HCT116 (cell line): ENCODE measurements at regions not wholly inside any gene's neighbourhood (a gene's known extent, or its start where the extent isn't known, plus 50 kb on each side); places are given as distances from the start of the nearest gene placed in this dataset.

Experiments
- ATF3 ChIP-seq: IDR thresholded peaks from 2 replicates; pipeline ENCODE4 v1.6.1; 2012
- CEBPB ChIP-seq: IDR thresholded peaks from 2 replicates; pipeline ENCODE4 v1.6.1; 2012; ENCODE audit warnings: low read depth
- CTCF ChIP-seq, 3 experiments: fragments of 200-600 bp in 1 of 3; sonication (generic) in 1 of 3; IDR thresholded peaks in 2 of 3; conservative IDR thresholded peaks in 1 of 3; 2 replicates each; pipeline ENCODE4 v1.5.1; 2012 to 2017; ENCODE audit warnings: low read depth in 2 of 3, low read length in 2 of 3, antibody characterized with exemption in 1 of 3, borderline replicate concordance in 1 of 3, control low read depth in 1 of 3, mild to moderate bottlenecking in 1 of 3, mixed read lengths in 1 of 3, mixed run types in 1 of 3, moderate library complexity in 1 of 3; ENCODE audit not compliant: insufficient read depth in 1 of 3
- ELF1 ChIP-seq: IDR thresholded peaks from 2 replicates; pipeline ENCODE4 v1.6.1; 2012; ENCODE audit warnings: low read depth, borderline replicate concordance
- EZH2 ChIP-seq: fragments of 200-600 bp; sonication (generic); IDR thresholded peaks from 2 replicates; pipeline ENCODE4 v1.6.1; 2017; ENCODE audit warnings: antibody characterized with exemption, mixed run types
- EZH2phosphoT487 ChIP-seq: fragments of 200-600 bp; IDR thresholded peaks from 2 replicates; pipeline ENCODE4 v1.6.1; 2018; ENCODE audit warnings: antibody characterized with exemption, borderline replicate concordance
- MAX ChIP-seq: IDR thresholded peaks from 2 replicates; pipeline ENCODE4 v1.6.1; 2012
- POLR2A ChIP-seq: IDR thresholded peaks from 2 replicates; pipeline ENCODE4 v1.7.0; 2011; ENCODE audit warnings: borderline replicate concordance; ENCODE audit not compliant: insufficient read depth, insufficient read length; ENCODE audit errors: extremely low read depth
- POLR2AphosphoS5 ChIP-seq: IDR thresholded peaks from 2 replicates; pipeline ENCODE4 v1.6.1; 2011; ENCODE audit warnings: mild to moderate bottlenecking, low read depth, low read length, moderate library complexity
- REST ChIP-seq: IDR thresholded peaks from 2 replicates; pipeline ENCODE4 v1.6.1; 2012; ENCODE audit warnings: low read depth
- SP1 ChIP-seq: IDR thresholded peaks from 2 replicates; pipeline ENCODE4 v1.6.1; 2012; ENCODE audit warnings: low read depth
- TCF7L2 ChIP-seq: IDR thresholded peaks from 2 replicates; pipeline ENCODE4 v1.7.0; 2011; ENCODE audit warnings: borderline replicate concordance, inconsistent platforms; ENCODE audit not compliant: insufficient read depth, insufficient read length; ENCODE audit errors: extremely low read depth
- YY1 ChIP-seq: IDR thresholded peaks from 2 replicates; pipeline ENCODE4 v1.6.1; 2011; ENCODE audit warnings: low read length, low read depth, moderate library complexity, mild to moderate bottlenecking; ENCODE audit not compliant: insufficient replicate concordance; ENCODE audit errors: extremely low read depth
- ZBTB33 ChIP-seq: IDR thresholded peaks from 2 replicates; pipeline ENCODE4 v1.6.1; 2011; ENCODE audit warnings: mild to moderate bottlenecking, low read length, moderate library complexity; ENCODE audit not compliant: insufficient replicate concordance; ENCODE audit errors: extremely low read depth

GRCh38 chr21:17368748-17369363, 144.0 kb upstream of the CXADR start:
- no peak for TF ChIP-seq CTCF (IDR thresholded peaks at IDR 0.05 in 2 of 3, conservative IDR thresholded peaks at IDR 0.05 in 1 of 3; ENCODE audit: borderline replicate concordance in 1 of 3, insufficient read depth in 1 of 3, low read depth in 2 of 3, low read length in 2 of 3)
- no peak for TF ChIP-seq POLR2AphosphoS5
- no peak for TF ChIP-seq MAX
- no peak for TF ChIP-seq POLR2A
- no peak for TF ChIP-seq REST
- TF ChIP-seq EZH2phosphoT487: no peak
- TF ChIP-seq TCF7L2: no peak
- no peak for TF ChIP-seq YY1
- TF ChIP-seq ELF1: no peak
- TF ChIP-seq ATF3: no peak
- TF ChIP-seq EZH2: no peak
- no peak for TF ChIP-seq CEBPB
- TF ChIP-seq SP1: no peak
- TF ChIP-seq ZBTB33: no peak
